ENCODE measurements at regions not wholly inside any gene's neighbourhood (a gene's known extent, or its start where the extent isn't known, plus 50 kb on each side); places are given as distances from the start of the nearest gene placed in this dataset.
"Not testable (repeated sequence)": the region's sequence is repeated elsewhere in the genome, so short reads cannot be mapped to it uniquely, and the experiment has no call there.

DNA sequence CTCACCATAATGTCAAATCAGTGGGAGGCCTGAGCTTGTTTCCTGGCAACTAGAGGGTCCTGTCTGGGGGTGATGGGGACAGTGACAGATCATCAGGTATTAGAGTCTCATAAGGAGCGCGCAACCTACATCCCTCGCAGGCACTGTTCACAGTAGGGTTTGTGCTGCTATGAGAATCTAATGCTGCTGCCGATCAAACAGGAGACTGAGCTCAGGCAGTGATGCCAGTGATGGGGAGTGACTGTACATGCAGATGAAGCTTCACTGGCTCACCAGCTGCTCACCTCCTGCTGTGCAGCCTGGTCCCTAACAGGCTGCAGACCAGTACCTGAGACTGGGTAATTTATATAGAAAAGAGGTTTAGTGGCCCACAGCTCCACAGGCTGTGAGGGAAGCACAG lies 147.3 kb downstream of the TTLL2 start:
- no peak for DNase-seq

DNA sequence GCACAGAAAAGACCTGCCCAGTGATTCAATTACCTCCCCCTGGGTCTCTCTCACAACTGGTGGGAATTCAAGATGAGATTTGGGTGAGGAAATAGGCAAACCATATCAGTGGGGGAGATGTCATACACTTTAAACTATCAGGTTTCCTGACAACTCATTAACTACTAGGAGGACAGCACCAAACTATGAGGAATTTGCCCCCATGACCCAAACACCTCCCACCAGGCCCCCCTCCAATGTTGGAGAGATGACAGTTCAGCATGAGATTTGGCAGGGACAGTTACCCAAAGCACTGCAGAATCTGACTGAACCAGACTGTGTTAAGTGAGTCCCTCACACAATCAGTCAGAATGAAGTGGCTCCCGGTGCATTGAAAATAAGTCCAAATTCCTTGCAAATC lies 148.0 kb downstream of the TTLL2 start:
- DNase-seq, result no peak

DNA sequence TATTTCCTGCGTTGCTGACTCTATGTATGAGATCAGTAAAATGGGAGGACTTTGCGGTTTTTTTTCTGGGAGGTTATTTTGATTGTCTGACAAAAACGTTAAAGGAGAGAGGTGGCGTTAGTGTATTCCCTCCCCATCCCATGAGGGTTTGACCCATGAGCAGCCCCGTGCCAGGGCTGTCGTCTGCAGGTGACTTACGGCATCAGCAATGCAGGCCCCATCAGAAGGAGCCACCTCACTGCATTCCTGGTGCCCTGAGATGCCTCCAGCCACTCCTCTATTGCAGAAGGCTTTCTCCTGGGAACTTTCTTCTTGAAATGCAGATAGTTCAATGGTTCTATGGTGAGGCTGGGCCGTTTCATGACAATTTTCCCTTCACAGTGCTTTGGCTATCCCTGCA lies 149.3 kb downstream of the TTLL2 start:
- DNase-seq, result no peak

DNA sequence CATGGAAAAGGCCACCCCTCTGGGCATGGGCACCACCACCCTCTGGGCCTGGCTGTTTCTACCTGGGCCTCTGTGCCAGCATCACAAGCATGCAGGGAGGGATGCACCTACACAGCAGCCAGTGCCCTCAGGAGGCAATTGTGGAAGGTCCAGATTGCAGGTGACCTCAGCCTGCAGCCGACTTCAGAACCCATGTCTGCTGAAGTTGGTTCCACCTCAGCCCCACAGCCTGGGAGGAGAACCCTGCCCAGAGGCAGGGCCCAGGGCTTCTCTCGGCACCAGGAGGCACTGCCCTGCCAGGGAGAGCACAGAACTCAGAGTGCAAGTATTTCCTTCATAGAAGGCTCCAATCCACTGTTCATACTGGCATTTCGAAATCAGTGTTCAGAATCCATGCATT lies 149.8 kb downstream of the TTLL2 start:
- no peak for DNase-seq

DNA sequence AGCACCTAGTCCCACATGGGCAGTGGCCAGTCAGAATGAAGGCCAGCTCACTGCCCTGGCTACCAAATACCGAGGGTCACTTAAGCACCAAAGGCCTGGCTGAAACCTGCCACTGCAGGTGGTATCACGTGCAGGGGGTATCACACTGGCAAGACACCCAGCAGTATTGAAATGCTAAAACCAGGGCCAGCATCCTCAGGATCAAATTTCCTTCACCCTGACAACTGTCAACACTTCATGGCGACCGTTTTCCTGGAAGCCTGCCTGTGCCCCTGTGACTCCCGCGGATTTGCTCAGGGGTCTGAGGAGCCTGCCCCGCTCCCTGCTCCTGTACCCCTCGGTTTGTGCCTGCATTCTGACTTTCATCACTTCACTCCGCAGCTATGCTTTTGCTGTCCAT lies 151.1 kb downstream of the TTLL2 start:
- peak; percentile 51 for DNase-seq

DNA sequence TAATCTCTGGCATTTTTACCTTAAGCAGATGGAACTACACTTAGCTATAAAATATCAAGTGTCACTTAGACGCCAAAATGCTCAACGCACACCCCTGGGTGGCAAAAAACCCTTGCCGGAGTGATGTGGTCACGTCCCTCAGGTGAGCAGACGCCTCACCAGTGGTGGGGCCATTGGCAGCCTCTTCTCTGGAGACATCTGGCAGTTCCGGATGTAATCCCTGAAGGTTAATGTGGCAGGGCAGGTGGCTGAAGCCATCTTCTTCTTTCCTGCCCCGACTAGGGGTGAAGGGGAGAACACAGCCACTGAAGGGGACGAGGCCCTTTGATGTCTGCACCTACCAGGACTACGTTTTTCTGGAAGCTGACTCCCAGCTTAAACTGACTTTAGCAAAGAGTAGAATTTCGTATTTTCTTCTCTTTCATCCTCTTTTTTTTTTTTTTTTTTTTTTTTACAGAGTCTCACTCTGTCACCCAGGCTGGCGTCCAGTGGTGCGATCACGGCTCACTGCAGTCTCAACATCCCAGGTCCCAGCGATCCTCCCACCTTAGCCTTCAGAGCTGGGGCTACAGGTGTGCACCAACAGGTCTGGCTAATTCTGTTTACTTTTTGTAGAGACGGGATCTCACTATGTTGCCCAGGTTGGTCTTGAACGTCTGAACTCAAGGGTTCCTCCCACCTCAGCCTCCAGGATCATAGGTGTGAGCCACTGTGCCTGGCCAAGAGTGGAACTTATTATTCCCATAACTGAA lies 152.1 kb downstream of the TTLL2 start:
- no peak for DNase-seq

DNA sequence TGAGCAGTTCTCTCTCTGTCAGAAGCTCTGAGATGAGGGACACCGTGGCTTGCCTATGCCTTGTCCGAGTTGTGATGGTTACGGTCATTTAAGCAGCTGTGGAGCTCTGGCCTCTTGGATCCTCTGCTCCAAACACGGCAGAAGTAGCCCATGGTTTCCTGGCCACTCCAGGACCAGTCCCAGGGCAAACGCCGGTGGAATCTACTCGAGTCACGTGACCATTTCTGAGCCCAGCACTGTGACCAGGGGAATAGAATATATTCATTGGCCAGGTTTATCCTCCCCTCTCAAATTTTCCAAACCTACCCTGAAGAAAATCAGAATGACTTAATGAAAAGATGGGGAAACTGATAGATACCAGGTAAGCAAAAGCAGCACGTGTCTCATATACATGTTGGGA lies 152.8 kb downstream of the TTLL2 start:
- DNase-seq, result no peak

DNA sequence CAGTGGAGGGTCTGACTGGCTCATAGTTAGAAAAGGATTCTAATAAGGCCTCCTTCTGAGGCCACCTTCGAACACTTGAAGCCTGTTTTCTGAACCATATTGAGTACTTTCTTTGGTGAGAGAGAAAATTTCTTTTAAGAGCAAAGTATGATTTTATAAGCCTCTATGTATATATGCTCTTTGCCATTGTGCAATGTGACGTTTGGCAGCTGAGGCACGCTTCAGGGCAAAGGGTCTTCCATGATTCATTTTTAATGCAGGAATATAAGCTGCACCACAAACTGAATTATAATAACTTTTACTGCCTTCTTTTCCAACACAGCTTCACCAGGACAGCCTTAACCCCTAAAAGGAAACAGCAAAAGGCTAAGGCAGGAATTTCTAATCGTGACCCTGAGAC lies 154.4 kb downstream of the TTLL2 start:
- DNase-seq, result no peak

DNA sequence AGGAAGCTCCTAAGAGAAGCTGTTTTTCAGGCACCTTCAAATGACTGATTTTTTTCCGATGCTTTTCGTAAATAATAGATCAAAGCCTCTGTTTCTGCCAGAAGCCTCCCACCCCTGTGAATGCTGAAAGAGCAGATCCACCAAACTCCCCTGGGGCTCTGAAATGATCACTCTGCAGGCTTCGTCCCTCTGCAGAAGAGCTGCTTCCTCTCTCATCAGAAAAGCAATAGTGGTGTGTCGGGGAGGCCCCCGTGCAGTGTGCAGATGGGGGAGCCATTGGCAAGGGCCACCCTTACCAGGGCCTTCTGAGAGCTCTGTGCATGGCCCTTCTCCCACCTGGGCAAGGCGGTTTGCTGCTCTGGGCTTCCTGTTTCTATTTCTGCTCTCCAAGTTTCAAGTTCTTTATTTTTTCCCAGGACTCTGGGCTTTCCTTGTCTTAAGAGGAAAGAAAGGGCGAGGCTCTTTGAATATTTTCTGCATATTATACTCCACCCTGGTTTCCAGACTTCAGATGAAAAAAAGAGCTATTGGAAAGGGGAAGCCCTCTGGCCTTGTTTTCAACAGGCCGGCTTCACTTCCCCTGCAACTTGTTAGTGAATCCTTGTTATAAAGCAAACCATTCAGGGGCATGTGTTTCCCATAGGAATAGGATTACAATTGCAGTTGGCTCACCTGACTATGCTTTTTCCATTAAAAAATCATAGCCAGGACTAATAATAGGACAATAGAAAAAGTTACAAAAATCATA lies 155.2 kb downstream of the TTLL2 start:
- DNase-seq, result no peak

DNA sequence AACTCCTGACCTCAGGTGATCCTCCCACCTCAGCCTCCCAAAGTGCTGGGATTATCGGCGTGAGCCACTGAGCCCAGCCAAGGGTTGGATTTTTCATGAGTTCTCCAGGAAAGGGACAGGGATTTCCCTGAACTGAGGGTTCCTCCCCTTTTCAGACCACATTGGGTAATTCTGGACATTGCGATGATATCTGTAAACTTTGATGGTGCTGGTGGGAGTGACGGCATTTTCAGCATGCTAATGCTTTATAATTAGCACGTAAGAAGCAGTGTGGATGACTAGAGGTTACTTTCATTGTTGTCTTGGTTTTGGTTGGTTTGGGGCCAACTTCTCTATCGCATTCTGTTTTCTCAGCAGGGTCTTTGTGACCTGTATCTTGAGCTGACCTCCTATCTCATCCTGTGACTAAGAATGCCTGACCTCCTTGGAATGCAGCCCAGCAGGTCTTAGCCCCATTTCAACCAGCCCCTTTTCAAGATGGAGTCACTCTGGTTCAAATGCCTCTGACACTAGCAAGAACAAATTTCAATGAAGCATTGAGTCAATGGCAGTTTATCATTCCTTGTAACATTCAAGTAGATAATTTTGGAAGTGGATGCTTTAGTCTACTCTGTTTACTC lies 156.5 kb downstream of the TTLL2 start:
- no peak for DNase-seq

DNA sequence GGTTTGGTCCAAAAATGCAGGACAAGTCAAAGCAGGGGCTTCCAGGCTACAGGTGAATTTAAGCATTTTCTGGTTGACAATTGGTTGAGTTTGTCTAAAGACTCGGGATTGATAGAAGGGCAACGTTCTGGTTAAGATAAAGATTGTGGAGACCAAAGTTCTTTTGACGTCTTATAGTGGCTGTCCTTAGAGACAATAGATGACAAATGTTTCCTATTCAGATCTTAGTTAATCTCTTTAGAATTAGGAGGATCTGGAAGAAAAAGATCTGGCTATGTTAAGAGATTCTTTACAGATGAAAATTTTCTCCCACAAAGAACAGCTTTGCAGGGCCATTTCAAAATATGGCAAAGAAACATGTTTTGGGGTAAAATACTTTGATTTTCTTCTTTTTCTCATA lies 157.9 kb downstream of the TTLL2 start:
- DNase-seq, result not testable (repeated sequence)

DNA sequence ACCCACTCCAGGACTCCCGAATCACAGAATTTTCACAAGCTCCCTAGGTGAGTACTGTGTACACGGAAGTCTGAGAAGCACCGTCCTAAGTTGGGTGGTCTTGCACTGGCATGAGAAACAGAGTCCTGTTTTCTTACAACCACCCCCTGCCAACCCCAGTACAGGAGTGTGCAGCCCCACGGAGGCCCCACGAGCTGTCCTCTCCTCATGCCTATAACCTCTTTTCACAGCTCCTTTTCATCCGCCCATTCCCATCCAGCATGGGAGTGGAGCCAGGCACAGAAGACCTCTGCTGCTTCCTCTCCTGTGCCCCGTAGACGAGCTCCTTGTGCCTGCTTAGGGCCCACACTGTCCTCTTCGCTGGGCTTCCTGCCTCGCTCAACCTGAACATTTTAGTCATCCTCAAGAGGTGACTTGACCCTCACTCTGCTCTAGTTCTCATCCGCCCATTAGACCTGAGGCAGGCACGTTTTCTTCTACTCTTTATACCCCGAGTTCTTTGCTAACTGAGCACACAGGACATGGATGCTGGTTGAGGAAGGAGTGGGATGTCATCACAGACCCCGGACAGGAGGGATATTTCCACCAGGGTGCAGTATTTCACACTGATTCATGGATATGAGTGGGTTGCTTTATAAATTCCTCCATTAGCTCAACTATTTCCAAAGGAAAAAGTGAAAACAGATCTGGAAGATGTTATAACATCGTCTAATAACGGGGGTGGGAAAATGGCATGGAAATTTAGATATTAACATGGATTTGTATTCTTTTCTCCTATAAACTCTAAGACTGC lies 160.5 kb downstream of the TTLL2 start:
- no peak for DNase-seq

DNA sequence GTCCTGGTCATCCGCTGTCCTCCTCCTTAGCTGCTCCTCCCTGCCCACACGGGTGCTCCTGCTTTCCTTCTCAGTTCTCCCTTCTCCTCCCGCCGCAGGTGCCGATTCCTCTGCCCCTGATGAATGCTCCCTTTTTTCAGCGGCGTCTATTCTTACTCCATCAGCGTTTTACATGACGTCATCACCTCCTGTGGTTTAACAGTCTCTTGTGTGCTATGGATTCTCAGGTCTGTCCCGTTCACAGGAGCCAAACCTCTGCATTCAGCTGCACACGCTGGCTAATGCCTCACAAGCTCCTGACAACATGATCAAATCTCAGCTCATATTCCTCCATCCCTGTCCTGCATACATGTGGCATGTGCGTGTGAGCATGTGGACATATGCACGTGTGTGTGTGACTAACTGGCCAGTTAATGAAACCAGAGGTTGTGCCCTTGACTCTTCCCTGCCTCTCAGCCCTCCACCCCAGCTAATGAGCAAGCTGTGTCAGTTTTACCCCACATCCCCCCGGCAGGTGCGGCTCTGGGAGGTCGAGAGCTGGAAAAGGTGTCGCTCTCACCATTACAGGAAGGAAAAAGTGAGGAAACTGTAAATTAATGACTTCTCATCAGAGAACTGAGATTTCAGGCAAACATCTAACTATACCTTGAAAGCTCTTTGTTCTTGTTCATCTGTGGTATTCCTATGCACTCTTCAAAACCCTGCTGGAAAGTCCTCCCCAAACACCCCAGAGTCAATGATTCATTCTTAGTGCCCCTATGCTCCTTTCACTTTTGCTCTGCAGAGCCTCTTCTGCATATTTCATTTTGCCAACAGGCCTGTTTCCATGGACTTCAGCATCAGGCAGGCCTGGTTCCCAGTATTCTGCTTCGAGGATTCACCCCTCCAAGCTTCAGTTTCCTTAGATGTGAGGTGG lies 163.1 kb downstream of the TTLL2 start:
- no peak for DNase-seq

DNA sequence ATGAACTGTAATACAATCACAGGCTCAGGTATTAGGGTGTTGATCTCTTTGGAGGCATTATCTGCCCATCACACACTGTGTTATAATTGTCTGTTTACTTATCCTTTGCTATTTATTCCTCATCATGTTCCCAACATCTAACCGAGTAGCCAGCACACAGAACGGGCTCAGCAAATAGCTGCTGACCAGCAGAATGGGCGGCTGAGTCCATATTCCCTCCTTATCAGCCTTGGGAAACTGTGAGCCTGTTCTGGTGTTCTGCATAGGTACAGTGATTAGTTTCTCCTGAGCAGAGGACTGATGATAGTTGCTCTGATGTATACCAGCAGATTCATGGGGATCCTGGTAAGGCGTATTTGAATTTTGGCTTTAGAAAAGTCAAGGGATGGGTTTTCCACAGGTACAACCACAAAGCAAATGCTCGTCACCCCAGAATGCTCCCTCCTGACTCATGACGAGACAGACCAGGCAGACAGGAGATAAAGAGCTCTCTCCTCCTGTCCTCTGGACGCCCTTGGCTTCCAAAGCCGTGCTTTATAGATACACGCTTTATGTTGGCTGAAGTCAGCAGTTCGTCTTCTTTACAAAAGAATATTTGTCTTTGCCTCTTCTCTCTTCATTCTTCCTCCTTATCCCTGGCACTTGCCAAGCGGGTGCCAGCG lies 166.7 kb downstream of the TTLL2 start:
- no peak for DNase-seq

DNA sequence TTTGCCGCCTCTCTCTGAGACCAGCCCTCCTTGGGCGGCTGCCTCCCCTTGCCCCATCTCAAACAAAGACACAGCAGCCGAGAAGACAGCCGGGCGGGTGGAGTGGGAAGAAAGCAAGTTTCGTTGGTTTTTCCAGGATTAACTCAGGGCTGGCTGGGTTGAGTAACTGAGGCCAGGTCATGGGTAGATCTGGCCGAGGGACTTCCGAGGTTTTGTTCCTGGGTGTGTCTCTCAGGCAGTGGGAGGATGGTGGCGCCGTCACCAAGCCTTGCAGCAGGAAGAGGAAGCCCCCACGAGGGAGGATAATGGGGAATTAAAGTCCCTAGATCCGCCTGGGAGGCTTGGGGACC lies 167.2 kb downstream of the TTLL2 start:
- no peak for DNase-seq

DNA sequence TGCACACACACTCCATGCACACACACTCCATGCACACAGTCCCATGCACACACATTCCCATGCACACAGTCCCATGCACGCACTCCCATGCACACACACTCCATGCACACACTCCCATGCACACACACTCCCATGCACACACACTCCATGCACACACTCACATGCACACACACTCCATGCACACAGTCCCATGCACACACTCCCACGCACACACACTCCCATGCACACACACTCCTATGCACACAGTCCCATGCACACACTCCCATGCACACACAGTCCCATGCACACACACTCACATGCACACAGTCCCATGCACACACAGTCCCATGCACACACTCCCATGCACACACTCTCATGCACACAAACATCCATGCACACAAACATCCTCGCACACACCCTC lies 168.4 kb downstream of the TTLL2 start:
- DNase-seq, result no peak

DNA sequence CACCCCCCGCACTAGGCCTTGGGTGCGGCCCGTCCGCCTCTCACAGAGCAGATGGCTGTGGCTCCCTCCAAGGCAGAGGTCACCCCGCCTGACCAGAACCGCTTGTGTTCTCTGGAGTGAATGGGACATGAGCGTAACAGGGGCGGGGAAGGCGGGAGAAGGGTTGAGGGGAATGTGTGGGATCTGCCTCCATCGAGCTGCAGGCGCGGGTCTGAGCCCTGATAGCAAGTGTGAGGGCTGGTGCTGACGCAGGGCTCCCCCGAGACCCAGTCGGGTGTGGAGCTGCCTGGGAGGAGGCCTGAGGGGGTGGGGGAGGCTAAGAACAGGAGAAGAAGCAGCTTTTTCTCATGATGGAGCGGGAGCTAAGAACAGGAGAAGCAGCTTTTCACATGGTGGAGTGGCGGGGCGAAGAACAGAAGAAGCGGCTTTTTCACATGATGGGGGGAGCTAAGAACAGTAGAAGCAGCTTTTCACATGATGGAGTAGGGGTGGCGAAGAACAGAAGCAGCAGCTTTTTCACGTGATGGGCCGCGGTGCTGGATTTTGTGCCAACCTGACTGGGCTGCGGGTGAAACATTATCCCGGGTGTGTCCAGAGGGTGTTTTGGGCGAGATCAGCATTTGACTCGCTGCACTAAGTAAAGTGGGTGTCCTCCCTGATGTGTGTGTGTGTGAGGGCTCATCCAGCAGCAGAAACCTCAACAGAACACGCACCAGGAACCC lies 169.3 kb downstream of the TTLL2 start:
- DNase-seq, result no peak

DNA sequence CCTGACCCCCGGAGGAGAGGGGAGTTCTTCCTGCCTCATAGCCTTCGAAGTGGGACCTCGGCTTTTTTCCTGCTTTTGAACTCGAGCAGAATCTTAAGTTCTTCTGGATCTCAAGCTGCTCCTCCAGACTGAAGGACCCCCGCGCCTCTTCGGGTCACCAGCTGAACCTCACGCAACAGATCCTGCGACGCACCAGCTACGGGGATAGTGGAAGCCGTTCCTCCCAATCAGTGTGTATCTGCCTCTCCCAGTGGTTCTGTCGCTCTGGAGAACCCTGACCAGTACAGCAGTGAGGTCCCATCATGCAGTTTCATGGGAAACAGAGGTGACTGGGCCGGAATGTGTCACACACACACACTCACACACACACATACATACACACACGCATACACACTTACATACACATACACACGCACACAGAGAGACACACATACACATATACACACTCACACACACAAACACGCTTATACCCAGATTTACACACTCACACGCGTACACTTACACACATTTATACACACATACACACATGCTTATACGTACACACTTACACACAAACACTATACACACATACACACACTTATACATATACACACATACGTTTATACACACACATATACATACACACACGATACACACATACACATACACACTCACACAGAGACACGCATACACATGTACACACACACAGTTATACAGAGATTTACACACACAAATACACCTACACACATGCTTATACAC lies 170.0 kb downstream of the TTLL2 start:
- no peak for DNase-seq

DNA sequence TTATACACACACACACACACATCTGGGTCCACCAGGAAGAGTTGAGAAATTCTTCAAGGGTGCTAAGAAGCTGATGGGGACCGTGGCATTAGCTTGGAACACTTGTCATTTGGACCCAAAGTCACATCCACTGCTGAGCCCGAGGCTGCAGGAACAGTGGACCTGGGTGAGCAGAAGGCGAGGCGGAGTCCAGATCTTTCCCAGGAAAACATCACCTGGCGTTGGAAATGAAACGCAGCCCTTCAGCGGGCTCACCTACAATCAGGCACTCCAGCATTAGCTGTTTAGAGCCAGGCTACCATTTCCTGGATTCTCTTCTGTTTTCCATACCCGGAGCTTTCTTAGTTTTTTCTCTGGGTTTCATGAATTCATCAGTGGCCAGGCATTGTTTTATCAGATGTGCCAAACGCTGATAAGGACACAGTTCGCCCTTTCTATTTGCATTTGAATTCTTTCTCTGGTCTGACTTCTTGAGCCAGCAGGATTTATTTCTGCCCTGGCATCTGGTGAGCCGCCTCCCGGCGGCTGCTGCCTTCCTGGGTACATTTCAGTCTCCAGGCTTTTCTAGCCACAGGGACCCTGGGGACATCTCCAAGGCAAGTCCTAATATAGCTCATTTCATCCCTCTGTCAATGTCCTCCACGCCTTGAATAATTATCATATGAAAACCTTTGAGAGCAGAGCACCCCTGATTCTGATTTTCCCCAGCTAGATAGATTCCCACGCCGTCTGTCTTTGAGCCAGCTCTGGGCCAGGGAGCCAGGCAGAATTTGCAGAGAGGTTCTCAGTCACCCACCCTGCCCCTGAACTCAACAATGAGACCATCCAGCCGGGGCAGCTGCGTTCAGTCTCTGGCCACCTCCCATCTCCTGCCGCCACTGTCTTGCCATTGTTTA lies 170.9 kb downstream of the TTLL2 start:
- peak; percentile 11 for DNase-seq

Measured in NCI-H510A treated with DMSO at 0.1 percent for 48 hours (cell line).